HEK293T (cell line): ENCODE measurements at regions not wholly inside any gene's neighbourhood (a gene's known extent, or its start where the extent isn't known, plus 50 kb on each side); places are given as distances from the start of the nearest gene placed in this dataset.

Experiments used
- CTCF ChIA-PET: fragments of 350-600 bp; formaldehyde crosslinking; extraction: SDS; loops from one replicate; lab custom pipeline; 2021; ENCODE audit warnings: antibody characterized with exemption, inconsistent platforms; lab: Yijun Ruan, JAX
- POLR2A ChIA-PET: fragments of 350-600 bp; formaldehyde crosslinking; extraction: SDS; loops from one replicate; lab custom pipeline; 2020; ENCODE audit warnings: antibody characterized with exemption, inconsistent platforms; lab: Yijun Ruan, JAX
- DNase-seq: peaks from one replicate; pipeline ENCODE4 v3.0.0; 2012; ENCODE audit warnings: mixed read lengths; ENCODE audit errors: extremely low spot score
- ARNT ChIP-seq: fragments of 450-650 bp; IDR thresholded peaks from 2 replicates; pipeline ENCODE4 v1.6.1; 2017; ENCODE audit warnings: mild to moderate bottlenecking
- BHLHE40 ChIP-seq: fragments of 450-650 bp; IDR thresholded peaks from 2 replicates; pipeline ENCODE4 v1.6.1; 2016; ENCODE audit warnings: mild to moderate bottlenecking, moderate library complexity, borderline replicate concordance
- CTBP1 ChIP-seq: fragments of 450-650 bp; IDR thresholded peaks from 2 replicates; pipeline ENCODE4 v1.6.1; 2016; ENCODE audit warnings: borderline replicate concordance
- ELF4 ChIP-seq: fragments of 450-650 bp; IDR thresholded peaks from 2 replicates; pipeline ENCODE4 v1.6.1; 2017; ENCODE audit warnings: antibody characterized with exemption
- FOXA1 ChIP-seq: fragments of 450-650 bp; IDR thresholded peaks from 2 replicates; pipeline ENCODE4 v1.6.1; 2016; ENCODE audit warnings: mild to moderate bottlenecking
- FOXK2 ChIP-seq: fragments of 450-650 bp; IDR thresholded peaks from 2 replicates; pipeline ENCODE4 v1.6.1; 2016; ENCODE audit warnings: mild to moderate bottlenecking
- FOXM1 ChIP-seq: fragments of 450-650 bp; IDR thresholded peaks from 2 replicates; pipeline ENCODE4 v1.6.1; 2017; ENCODE audit warnings: mild to moderate bottlenecking, borderline replicate concordance
- HDGF ChIP-seq: fragments of 450-650 bp; IDR thresholded peaks from 2 replicates; pipeline ENCODE4 v1.6.1; 2017; ENCODE audit warnings: antibody characterized with exemption, borderline replicate concordance
- L3MBTL2 ChIP-seq: fragments of 450-650 bp; conservative IDR thresholded peaks from 2 replicates; pipeline ENCODE4 v1.6.1; 2016; ENCODE audit warnings: mild to moderate bottlenecking
- LEF1 ChIP-seq: fragments of 450-650 bp; IDR thresholded peaks from 2 replicates; pipeline ENCODE4 v1.6.1; 2017; ENCODE audit warnings: mild to moderate bottlenecking, borderline replicate concordance
- NFRKB ChIP-seq: fragments of 450-650 bp; IDR thresholded peaks from 2 replicates; pipeline ENCODE4 v1.6.1; 2016; ENCODE audit warnings: mild to moderate bottlenecking, moderate library complexity
- SP1 ChIP-seq: fragments of 450-650 bp; IDR thresholded peaks from 2 replicates; pipeline ENCODE4 v1.6.1; 2017
- SUZ12 ChIP-seq: fragments of 450-650 bp; IDR thresholded peaks from 2 replicates; pipeline ENCODE4 v1.6.1; 2016; ENCODE audit warnings: mild to moderate bottlenecking
- TARDBP ChIP-seq: fragments of 450-650 bp; IDR thresholded peaks from 2 replicates; pipeline ENCODE4 v1.6.1; 2016
- ZNF384 ChIP-seq: fragments of 450-650 bp; IDR thresholded peaks from 2 replicates; pipeline ENCODE4 v1.6.1; 2016
- TF ChIP-seq, protein P1 (sequence below): fragments of 450-650 bp; IDR thresholded peaks from 2 replicates; pipeline ENCODE4 v1.6.1; 2016

DNA sequence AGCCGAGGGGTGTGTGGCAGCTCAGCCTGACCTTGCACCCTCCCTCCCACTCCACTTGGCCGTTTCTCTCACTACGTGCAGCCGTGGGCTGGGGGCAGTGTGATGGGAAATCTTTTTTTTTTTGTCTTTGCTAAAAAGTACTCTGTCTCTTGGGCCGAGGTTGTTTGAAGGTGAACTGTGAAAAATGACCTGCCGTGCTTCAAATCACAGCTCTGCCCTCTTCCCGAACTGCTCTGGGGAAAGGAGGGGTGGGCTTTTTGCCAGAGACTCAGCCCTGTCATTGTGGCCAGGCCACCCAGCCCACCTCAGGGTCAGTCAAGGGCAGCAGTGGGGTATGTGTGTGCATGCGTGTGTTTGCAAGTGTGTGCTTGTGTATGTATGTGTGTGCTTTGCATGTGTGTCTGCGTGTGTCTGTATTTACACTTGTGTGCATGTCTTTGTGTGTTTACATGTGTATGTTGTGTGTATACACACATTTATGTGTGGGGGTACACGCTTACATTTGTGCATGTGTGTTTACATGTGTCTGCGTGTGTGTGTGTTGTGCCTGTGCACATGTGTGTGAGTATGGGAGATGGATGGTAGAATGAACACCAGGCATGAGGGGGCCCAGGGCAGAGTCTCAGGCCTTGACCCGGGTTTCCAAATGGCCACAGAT is 61.3 kb upstream of the HAAO start:
- ChIA-PET POLR2A (no interaction called here), CTCF (no interaction called here)
- DNase-seq: no peak
- TF ChIP-seq L3MBTL2 (no peak), TARDBP (no peak), CTBP1 (no peak)

DNA sequence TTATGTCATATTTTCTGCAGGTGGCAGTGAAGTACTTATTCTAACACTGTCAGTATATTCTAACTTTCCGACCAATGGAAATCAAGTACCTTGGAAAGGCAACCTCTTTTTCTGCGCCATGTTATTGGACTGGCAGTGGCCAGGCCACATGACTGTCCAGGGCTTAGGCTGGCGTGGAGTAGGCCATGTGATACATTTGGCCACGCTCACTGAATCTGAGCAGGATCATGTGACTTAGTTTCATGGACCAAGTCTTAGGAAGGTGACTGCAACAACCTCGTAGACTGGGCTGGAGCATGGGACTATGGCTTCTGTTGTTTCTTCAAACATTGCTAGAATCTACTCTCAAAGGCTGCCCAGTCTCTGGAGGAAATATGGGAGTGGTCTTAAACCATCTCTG is 60.4 kb upstream of the HAAO start:
- CTCF ChIA-PET: no interaction called here
- TF ChIP-seq ZNF384: no peak
- TF ChIP-seq FOXK2: no peak
- TF ChIP-seq BHLHE40: no peak
- TF ChIP-seq SUZ12: no peak
- TF ChIP-seq TARDBP: no peak
- no peak for TF ChIP-seq SP1
- POLR2A ChIA-PET: no interaction called here
- DNase-seq: no peak

DNA sequence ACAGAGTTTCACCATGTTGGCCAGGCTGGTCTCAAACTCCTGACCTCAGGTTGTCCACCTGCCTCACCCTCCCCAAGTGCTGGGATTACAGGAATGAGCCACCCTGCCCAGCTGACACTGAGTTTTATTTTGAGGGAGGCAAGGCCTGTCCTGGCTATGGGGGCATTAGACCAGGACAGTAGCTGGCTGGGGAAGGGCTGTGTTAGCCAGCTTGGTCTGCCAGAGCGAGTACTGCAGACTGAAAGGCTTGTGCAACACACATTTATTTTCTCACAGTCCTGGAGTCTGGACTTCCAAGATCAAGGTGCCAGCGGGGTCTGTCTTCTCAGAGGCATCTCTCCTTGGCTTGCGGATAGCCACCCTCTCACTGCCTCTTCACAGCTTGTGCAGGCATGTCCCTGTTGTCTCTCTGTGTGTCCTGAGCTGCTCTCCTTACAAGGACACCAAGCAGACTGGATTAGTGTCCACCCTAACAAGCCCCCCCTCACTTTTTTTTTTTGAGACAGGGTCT is 59.4 kb upstream of the HAAO start:
- POLR2A ChIA-PET: no interaction called here
- no peak for DNase-seq
- CTCF ChIA-PET: no interaction called here
- no peak for TF ChIP-seq CTBP1
- TF ChIP-seq TARDBP: no peak
- TF ChIP-seq ARNT: no peak
- TF ChIP-seq ELF4: no peak
- TF ChIP-seq SP1: no peak
- TF ChIP-seq FOXA1: no peak
- no peak for TF ChIP-seq HDGF
- no peak for TF ChIP-seq L3MBTL2
- no peak for TF ChIP-seq FOXM1
- TF ChIP-seq, protein P1, sequence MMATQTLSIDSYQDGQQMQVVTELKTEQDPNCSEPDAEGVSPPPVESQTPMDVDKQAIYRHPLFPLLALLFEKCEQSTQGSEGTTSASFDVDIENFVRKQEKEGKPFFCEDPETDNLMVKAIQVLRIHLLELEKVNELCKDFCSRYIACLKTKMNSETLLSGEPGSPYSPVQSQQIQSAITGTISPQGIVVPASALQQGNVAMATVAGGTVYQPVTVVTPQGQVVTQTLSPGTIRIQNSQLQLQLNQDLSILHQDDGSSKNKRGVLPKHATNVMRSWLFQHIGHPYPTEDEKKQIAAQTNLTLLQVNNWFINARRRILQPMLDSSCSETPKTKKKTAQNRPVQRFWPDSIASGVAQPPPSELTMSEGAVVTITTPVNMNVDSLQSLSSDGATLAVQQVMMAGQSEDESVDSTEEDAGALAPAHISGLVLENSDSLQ: no peak
- no peak for TF ChIP-seq BHLHE40

DNA sequence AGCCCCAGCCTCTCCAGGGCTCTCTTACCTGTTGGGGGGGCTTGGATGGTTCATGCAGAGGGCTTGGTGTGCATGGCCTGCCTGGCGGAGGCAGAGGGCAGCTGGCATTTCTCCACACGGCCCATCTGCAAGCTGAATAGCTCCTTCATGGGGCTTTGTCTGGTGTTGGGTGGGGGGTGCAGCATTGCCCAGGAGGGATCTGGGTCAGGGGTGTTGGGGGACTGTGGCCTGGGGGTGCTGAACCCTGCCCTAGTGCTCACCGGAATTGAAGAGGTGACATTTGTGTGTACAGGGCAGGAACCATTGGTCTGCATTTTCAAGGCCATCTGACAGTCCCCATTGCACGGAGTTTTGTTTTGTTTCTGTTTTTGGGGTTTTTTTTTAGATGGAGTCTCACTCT is 58.8 kb upstream of the HAAO start:
- CTCF ChIA-PET: no interaction called here
- POLR2A ChIA-PET: no interaction called here
- DNase-seq: no peak
- TF ChIP-seq ZNF384: no peak
- no peak for TF ChIP-seq BHLHE40
- no peak for TF ChIP-seq SUZ12
- no peak for TF ChIP-seq FOXK2
- TF ChIP-seq NFRKB: no peak
- no peak for TF ChIP-seq TARDBP
- TF ChIP-seq, protein P1: no peak
- TF ChIP-seq FOXM1: no peak
- no peak for TF ChIP-seq ARNT
- no peak for TF ChIP-seq CTBP1
- no peak for TF ChIP-seq HDGF
- TF ChIP-seq FOXA1: no peak
- no peak for TF ChIP-seq LEF1
- no peak for TF ChIP-seq L3MBTL2
- no peak for TF ChIP-seq ELF4
- no peak for TF ChIP-seq SP1

DNA sequence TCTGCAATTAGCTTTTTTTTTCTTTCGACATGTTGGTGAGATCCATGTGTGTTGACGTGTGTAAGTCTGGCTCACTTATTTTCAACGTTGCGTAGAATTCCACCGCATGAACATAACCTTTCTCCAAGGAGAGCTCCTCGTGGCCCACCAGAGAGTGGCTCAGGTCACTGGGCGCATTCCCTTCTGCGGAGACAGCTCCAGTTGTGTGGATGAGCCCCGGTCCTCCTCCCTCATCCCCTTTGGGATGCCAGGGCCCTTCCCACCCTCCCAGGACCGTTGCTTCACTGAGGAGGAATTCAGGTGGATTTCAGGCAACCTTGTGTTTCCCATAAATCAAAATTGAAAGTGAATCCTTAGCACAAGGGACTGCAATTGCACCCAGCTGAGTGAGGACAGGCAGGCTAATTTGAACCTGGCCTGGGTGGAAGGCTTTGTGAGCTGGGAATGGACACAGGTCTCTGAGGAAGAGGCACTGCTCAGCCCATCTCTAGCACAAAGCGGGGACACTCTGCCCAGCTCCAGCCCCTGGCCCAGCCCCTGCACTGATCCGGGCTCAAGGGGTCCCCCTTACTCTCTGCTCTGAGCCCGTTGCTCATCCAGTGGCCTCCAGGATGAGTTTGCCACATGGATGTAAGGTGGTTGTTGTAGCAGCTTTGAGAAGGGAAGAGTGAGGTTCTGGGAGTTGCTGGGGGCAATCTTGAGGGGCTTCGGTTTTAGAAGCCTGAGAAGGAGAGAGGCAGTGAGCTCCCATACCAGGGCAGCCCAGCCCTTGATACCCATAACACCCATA is 57.8 kb upstream of the HAAO start:
- ChIA-PET CTCF (no interaction called here), POLR2A (interaction anchor here (1.1 kb wide), 1 partner anchor 11 kb away, joined by 4 read pairs; no protein-coding TSS in a partner anchor)
- TF ChIP-seq TARDBP: no peak
- no peak for TF ChIP-seq NFRKB
- TF ChIP-seq FOXM1: no peak
- no peak for TF ChIP-seq HDGF
- TF ChIP-seq, protein P1: no peak
- TF ChIP-seq ELF4: no peak
- no peak for TF ChIP-seq BHLHE40
- DNase-seq: no peak

DNA sequence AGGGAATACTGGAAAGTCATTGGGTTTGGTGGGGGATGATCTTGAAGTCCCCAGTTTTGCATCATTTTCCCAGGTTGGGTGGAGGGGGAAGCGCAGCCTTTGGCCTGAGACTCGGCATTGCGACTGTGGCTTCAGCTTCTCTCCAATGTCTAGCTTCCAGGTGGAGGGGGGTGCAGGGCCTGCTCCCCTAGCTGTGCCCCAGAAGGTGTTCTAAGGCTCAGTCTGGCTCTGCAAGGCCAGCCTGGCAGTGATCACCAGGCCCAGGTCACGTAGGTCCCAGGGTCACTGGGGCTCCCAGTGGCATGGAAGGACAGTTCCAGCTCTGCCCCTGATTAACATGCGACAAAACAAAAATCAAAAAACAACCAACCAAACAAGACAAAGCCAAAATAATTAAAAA is 56.9 kb upstream of the HAAO start:
- TF ChIP-seq SP1 (no peak), NFRKB (no peak), LEF1 (no peak), ELF4 (no peak), L3MBTL2 (no peak), ARNT (no peak), CTBP1 (no peak), SUZ12 (no peak), FOXA1 (no peak), BHLHE40 (no peak), ZNF384 (no peak), FOXK2 (no peak), HDGF (no peak), FOXM1 (no peak), TARDBP (no peak)
- TF ChIP-seq, protein P1: no peak
- CTCF ChIA-PET: no interaction called here
- DNase-seq: no peak
- POLR2A ChIA-PET: interaction anchor here (1.1 kb wide), 1 partner anchor 10 kb away, joined by 4 read pairs; no protein-coding TSS in a partner anchor
